ENCODE measurements at regions not wholly inside any gene's neighbourhood (a gene's known extent, or its start where the extent isn't known, plus 50 kb on each side); places are given as distances from the start of the nearest gene placed in this dataset.

DNA sequence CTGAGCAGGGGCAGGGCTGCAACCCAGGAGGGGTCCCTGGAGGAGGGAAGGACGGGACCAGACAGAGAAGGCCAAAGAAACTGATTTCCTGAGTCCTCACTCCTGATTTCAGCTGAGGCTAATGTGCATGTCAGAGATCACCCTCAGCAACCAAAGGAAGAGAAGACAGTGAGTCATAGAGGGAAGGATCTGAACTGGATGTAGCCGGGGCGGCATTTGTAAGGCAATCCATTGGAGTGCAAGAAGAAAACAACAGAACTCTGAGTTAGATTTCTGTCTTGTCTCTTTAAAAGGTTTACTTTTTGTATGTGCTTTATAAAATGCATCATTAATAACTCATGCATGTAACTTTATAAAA lies 105.3 kb upstream of the AGBL1 start:
- H3K27ac Mint-ChIP-seq = no peak overlapping the region
- ATAC-seq (ENCODE audit: low read depth) = no peak
- no peak overlapping the region for H3K4me3 ChIP-seq (ENCODE audit: control extremely low read depth in 1 of 5, extremely low read depth in 1 of 5, insufficient read depth in 1 of 5, low read depth in 2 of 5, low read length in 4 of 5)
- H3K9me3 Mint-ChIP-seq (ENCODE audit: insufficient read depth) = no peaks in the 10 kb centered on the region
- ChIA-PET POLR2A (no interaction called here), CTCF (no interaction called here)
- H3K27me3 Mint-ChIP-seq = peaks cover 19% of the 10 kb centered on the region
- TF ChIP-seq CTCF (IDR thresholded peaks at IDR 0.05) (no peak), EZH2 (IDR thresholded peaks at IDR 0.05; ENCODE audit: borderline replicate concordance, insufficient read depth, low read depth, low read length, poor library complexity, severe bottlenecking) (no peak)
- H3K27ac ChIP-seq (ENCODE audit: low read length in 2 of 2) = no peak overlapping the region
- no peak overlapping the region for H3K9ac ChIP-seq (ENCODE audit: low read length)
- no peaks in the 10 kb centered on the region for H3K36me3 ChIP-seq (replicated peaks in 1 of 2; ENCODE audit: control extremely low read depth in 1 of 2, control insufficient read depth in 1 of 2, extremely low read depth in 1 of 2, insufficient read depth in 2 of 2, low read length in 1 of 2)
- no peak overlapping the region for H2AFZ ChIP-seq (ENCODE audit: insufficient read depth, low read depth, low read length, poor library complexity, severe bottlenecking)
- no peak overlapping the region for H3K4me3 Mint-ChIP-seq
- H3K4me1 ChIP-seq (ENCODE audit: control insufficient read depth in 2 of 2, insufficient read depth in 2 of 2, low read length in 2 of 2) = no peaks in the 10 kb centered on the region
- peaks cover 0 to 3% (median 0%) of the 10 kb centered on the region in 4 experiments for H3K27me3 ChIP-seq (replicated peaks in 1 of 4; ENCODE audit: control extremely low read depth in 1 of 4, control insufficient read depth in 3 of 4, insufficient read depth in 4 of 4, low read length in 3 of 4)
- no peak for DNase-seq
- no peaks in the 10 kb centered on the region for H3K4me1 Mint-ChIP-seq
- H3K9me3 ChIP-seq (ENCODE audit: control extremely low read depth in 1 of 3, control insufficient read depth in 2 of 3, insufficient read depth in 1 of 3, low read length in 2 of 3) = peaks cover 0 to 3% (median 0%) of the 10 kb centered on the region in 3 donors
- intact Hi-C loops (cut with micrococcal nuclease) = no loop called here
- H3K4me2 ChIP-seq (replicated peaks; ENCODE audit: low read depth, low read length, poor library complexity, severe bottlenecking) = no peak overlapping the region
- no peaks in the 10 kb centered on the region for H3K79me2 ChIP-seq (ENCODE audit: control insufficient read depth, insufficient read depth, low read length)
- WGBS (ENCODE audit: insufficient coverage) = 71% methylated on average over 1 of the region's 3 CpGs
- H4K20me1 ChIP-seq (ENCODE audit: control insufficient read depth, insufficient read depth, low read length, poor library complexity, severe bottlenecking) = no peaks in the 10 kb centered on the region

DNA sequence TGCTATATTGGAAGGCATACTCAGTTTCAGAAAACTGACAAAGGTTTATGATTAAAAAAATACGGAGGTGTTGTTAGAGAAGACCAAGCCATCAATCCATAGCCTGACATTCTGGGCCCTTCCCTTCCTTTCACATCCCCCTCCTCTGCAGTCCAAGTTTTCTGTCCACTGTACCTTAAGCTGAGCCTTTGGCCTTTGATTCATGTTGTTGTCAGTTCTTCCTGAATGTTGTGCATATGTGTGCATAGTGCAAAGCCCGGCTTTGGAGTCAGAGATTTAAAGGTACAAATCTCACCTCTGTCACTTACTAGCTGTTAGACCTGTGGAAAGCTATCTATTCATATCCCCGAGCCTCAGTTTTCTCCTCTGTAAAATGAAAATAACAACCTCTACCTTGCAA lies 104.9 kb upstream of the AGBL1 start:
- ChIA-PET CTCF (no interaction called here), POLR2A (no interaction called here)
- Histone ChIP-seq H3K9ac (ENCODE audit: low read length) (no peak overlapping the region), H3K36me3 (replicated peaks in 1 of 2; ENCODE audit: control extremely low read depth in 1 of 2, control insufficient read depth in 1 of 2, extremely low read depth in 1 of 2, insufficient read depth in 2 of 2, low read length in 1 of 2) (no peaks in the 10 kb centered on the region), H3K4me1 (ENCODE audit: control insufficient read depth in 2 of 2, insufficient read depth in 2 of 2, low read length in 2 of 2) (no peaks in the 10 kb centered on the region), H2AFZ (ENCODE audit: insufficient read depth, low read depth, low read length, poor library complexity, severe bottlenecking) (no peak overlapping the region), H3K4me3 (ENCODE audit: control extremely low read depth in 1 of 5, extremely low read depth in 1 of 5, insufficient read depth in 1 of 5, low read depth in 2 of 5, low read length in 4 of 5) (no peak overlapping the region), H3K27ac (ENCODE audit: low read length in 2 of 2) (no peak overlapping the region), H4K20me1 (ENCODE audit: control insufficient read depth, insufficient read depth, low read length, poor library complexity, severe bottlenecking) (no peaks in the 10 kb centered on the region), H3K27me3 (replicated peaks in 1 of 4; ENCODE audit: control extremely low read depth in 1 of 4, control insufficient read depth in 3 of 4, insufficient read depth in 4 of 4, low read length in 3 of 4) (peaks cover 0 to 3% (median 0%) of the 10 kb centered on the region in 4 experiments), H3K9me3 (ENCODE audit: control extremely low read depth in 1 of 3, control insufficient read depth in 2 of 3, insufficient read depth in 1 of 3, low read length in 2 of 3) (peaks cover 0 to 3% (median 0%) of the 10 kb centered on the region in 3 donors), H3K79me2 (ENCODE audit: control insufficient read depth, insufficient read depth, low read length) (no peaks in the 10 kb centered on the region), H3K4me2 (replicated peaks; ENCODE audit: low read depth, low read length, poor library complexity, severe bottlenecking) (no peak overlapping the region)
- DNase-seq (no peak), ATAC-seq (ENCODE audit: low read depth) (no peak)
- TF ChIP-seq CTCF (IDR thresholded peaks at IDR 0.05) (no peak), EZH2 (IDR thresholded peaks at IDR 0.05; ENCODE audit: borderline replicate concordance, insufficient read depth, low read depth, low read length, poor library complexity, severe bottlenecking) (no peak)
- H3K4me1 Mint-ChIP-seq = no peaks in the 10 kb centered on the region
- H3K9me3 Mint-ChIP-seq (ENCODE audit: insufficient read depth) = no peaks in the 10 kb centered on the region
- no CpG with 5 or more reads among the region's 3 CpGs for WGBS (ENCODE audit: insufficient coverage)
- H3K27ac Mint-ChIP-seq = no peak overlapping the region
- peaks cover 19% of the 10 kb centered on the region for H3K27me3 Mint-ChIP-seq
- no peak overlapping the region for H3K4me3 Mint-ChIP-seq
- intact Hi-C loops (cut with micrococcal nuclease) = no loop called here

Data from B cell (primary cell).